ENCODE measurements at regions not wholly inside any gene's neighbourhood (a gene's known extent, or its start where the extent isn't known, plus 50 kb on each side); places are given as distances from the start of the nearest gene placed in this dataset.
"Not testable (repeated sequence)": the region's sequence is repeated elsewhere in the genome, so short reads cannot be mapped to it uniquely, and the experiment has no call there.

DNA sequence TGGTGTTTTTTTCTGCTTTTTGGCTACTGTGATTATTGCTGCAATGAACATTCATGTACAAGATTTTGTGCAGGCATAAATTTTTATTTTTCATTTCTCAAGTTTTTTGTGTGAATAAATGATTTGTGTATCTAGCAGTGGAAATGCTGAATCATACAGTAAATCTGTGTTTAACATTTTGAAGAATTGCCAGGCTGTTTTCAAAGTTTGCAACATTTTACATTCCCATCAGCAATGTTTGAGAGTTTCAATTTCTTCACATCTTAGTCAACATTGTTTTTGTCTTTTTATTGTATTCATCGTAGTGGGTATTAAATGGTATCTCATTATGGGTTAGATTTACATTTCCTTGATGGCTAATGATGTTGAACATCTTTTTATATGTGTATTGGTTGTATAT lies 98.8 kb upstream of the RBMS1 start:
- Histone ChIP-seq H3K4me3 (replicated peaks; ENCODE audit: insufficient read depth, low read length) (no peak overlapping the region), H3K27me3 (ENCODE audit: insufficient read depth, poor library complexity, severe bottlenecking) (no peaks in the 10 kb centered on the region), H3K27ac (replicated peaks) (no peak overlapping the region)
- DNase-seq (ENCODE audit: low read depth in 1 of 2, low spot score in 1 of 2): no peak
- no peak for TF ChIP-seq GABPA (IDR thresholded peaks at IDR 0.05; ENCODE audit: low read depth)
- TF ChIP-seq POLR2AphosphoS5 (IDR thresholded peaks at IDR 0.05; ENCODE audit: low read depth): no peak
- TF ChIP-seq, protein P1, sequence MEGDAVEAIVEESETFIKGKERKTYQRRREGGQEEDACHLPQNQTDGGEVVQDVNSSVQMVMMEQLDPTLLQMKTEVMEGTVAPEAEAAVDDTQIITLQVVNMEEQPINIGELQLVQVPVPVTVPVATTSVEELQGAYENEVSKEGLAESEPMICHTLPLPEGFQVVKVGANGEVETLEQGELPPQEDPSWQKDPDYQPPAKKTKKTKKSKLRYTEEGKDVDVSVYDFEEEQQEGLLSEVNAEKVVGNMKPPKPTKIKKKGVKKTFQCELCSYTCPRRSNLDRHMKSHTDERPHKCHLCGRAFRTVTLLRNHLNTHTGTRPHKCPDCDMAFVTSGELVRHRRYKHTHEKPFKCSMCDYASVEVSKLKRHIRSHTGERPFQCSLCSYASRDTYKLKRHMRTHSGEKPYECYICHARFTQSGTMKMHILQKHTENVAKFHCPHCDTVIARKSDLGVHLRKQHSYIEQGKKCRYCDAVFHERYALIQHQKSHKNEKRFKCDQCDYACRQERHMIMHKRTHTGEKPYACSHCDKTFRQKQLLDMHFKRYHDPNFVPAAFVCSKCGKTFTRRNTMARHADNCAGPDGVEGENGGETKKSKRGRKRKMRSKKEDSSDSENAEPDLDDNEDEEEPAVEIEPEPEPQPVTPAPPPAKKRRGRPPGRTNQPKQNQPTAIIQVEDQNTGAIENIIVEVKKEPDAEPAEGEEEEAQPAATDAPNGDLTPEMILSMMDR (IDR thresholded peaks at IDR 0.05; ENCODE audit: insufficient read depth, low read length): no peak
- TF ChIP-seq SPI1 (IDR thresholded peaks at IDR 0.05; ENCODE audit: borderline replicate concordance, low read depth): no peak
- TF ChIP-seq, protein P2, sequence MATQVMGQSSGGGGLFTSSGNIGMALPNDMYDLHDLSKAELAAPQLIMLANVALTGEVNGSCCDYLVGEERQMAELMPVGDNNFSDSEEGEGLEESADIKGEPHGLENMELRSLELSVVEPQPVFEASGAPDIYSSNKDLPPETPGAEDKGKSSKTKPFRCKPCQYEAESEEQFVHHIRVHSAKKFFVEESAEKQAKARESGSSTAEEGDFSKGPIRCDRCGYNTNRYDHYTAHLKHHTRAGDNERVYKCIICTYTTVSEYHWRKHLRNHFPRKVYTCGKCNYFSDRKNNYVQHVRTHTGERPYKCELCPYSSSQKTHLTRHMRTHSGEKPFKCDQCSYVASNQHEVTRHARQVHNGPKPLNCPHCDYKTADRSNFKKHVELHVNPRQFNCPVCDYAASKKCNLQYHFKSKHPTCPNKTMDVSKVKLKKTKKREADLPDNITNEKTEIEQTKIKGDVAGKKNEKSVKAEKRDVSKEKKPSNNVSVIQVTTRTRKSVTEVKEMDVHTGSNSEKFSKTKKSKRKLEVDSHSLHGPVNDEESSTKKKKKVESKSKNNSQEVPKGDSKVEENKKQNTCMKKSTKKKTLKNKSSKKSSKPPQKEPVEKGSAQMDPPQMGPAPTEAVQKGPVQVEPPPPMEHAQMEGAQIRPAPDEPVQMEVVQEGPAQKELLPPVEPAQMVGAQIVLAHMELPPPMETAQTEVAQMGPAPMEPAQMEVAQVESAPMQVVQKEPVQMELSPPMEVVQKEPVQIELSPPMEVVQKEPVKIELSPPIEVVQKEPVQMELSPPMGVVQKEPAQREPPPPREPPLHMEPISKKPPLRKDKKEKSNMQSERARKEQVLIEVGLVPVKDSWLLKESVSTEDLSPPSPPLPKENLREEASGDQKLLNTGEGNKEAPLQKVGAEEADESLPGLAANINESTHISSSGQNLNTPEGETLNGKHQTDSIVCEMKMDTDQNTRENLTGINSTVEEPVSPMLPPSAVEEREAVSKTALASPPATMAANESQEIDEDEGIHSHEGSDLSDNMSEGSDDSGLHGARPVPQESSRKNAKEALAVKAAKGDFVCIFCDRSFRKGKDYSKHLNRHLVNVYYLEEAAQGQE (IDR thresholded peaks at IDR 0.05; ENCODE audit: insufficient replicate concordance, low read depth): no peak

DNA sequence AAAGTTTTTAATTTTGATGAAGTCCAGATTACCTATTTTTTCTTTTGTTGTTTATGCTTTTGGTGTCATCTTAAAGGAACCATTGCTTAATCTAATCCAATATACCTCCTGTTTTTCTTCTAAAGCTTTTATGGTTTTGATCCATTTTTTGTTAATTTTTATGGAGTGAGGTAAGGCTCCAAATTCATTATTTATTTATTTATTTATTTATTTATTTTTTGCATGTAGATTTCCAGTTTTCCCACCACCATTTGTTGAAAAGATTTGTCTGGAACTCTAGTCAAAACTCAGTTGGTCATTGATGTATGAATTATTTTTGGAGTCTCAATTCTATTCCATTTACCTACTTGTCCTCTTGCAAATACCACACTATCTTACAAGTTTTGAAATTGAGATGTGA lies 99.4 kb upstream of the RBMS1 start:
- no peak for DNase-seq (ENCODE audit: low read depth in 1 of 2, low spot score in 1 of 2)
- Histone ChIP-seq H3K4me3 (replicated peaks; ENCODE audit: insufficient read depth, low read length) (no peak overlapping the region), H3K27ac (replicated peaks) (no peak overlapping the region), H3K27me3 (ENCODE audit: insufficient read depth, poor library complexity, severe bottlenecking) (no peaks in the 10 kb centered on the region)
- TF ChIP-seq, protein P2 (IDR thresholded peaks at IDR 0.05; ENCODE audit: insufficient replicate concordance, low read depth): no peak
- TF ChIP-seq, protein P1 (IDR thresholded peaks at IDR 0.05; ENCODE audit: insufficient read depth, low read length): no peak
- TF ChIP-seq POLR2AphosphoS5 (IDR thresholded peaks at IDR 0.05; ENCODE audit: low read depth) (no peak), SPI1 (IDR thresholded peaks at IDR 0.05; ENCODE audit: borderline replicate concordance, low read depth) (no peak), GABPA (IDR thresholded peaks at IDR 0.05; ENCODE audit: low read depth) (no peak)

DNA sequence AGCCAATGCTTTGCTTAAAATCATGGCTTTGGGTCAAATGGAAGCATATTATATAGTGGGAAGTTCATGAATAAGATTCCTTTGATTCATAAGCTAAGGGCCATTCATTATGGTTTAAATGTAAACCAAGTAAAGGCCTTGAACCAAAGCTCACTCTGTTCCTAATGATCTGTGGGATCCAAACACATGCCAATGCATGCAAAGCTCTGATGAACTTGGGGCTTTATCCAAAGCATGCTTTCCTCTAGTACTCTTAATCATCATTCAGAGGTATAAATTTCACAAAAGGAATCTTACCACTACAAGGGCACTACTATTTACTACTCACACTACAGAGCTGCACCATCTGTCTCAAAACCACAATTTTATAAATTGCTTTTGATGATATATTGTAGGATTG lies 102.8 kb upstream of the RBMS1 start:
- Histone ChIP-seq H3K27me3 (ENCODE audit: insufficient read depth, poor library complexity, severe bottlenecking) (no peaks in the 10 kb centered on the region), H3K4me3 (replicated peaks; ENCODE audit: insufficient read depth, low read length) (no peak overlapping the region), H3K27ac (replicated peaks) (no peak overlapping the region)
- no peak for DNase-seq (ENCODE audit: low read depth in 1 of 2, low spot score in 1 of 2)
- TF ChIP-seq, protein P2 (IDR thresholded peaks at IDR 0.05; ENCODE audit: insufficient replicate concordance, low read depth): no peak
- TF ChIP-seq GABPA (IDR thresholded peaks at IDR 0.05; ENCODE audit: low read depth) (no peak), POLR2AphosphoS5 (IDR thresholded peaks at IDR 0.05; ENCODE audit: low read depth) (no peak), SPI1 (IDR thresholded peaks at IDR 0.05; ENCODE audit: borderline replicate concordance, low read depth) (no peak)
- TF ChIP-seq, protein P1 (IDR thresholded peaks at IDR 0.05; ENCODE audit: insufficient read depth, low read length): no peak

DNA sequence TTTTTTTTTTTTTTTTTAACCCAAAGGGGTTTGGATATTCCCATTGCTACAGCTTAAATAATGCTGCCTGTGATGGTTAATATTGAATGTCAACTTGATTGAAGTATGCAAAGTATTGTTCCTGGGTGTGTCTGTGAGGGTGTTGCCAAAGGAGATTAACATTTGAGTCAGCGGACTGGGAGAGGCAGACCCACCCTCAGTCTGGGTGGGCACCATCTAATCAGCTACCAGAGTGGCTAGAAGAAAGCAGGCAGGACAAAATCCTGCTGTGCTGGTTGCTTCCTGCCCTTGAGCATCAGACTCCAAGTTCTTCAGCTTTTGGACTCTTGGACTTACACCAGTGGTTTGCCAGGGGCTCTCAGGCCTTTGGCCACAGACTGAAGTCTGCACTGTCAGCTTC lies 106.8 kb upstream of the RBMS1 start:
- DNase-seq (ENCODE audit: low read depth in 1 of 2, low spot score in 1 of 2); H3K27me3 ChIP-seq (ENCODE audit: insufficient read depth, poor library complexity, severe bottlenecking); H3K27ac ChIP-seq (replicated peaks); H3K4me3 ChIP-seq (replicated peaks; ENCODE audit: insufficient read depth, low read length): not testable (repeated sequence)
